SK-N-MC (cell line): ENCODE measurements at regions not wholly inside any gene's neighbourhood (a gene's known extent, or its start where the extent isn't known, plus 50 kb on each side); places are given as distances from the start of the nearest gene placed in this dataset.

Source experiments
- EZH2 ChIP-seq: fragments of 200-600 bp; sonication (generic); IDR thresholded peaks from one replicate; pipeline ENCODE4 v1.6.1; 2017; ENCODE audit warnings: antibody characterized with exemption
- FOXP2 ChIP-seq: optimal IDR thresholded peaks from 2 replicates; pipeline ENCODE3; 2011; ENCODE audit warnings: mild to moderate bottlenecking, moderate library complexity; ENCODE audit not compliant: insufficient read depth; ENCODE audit errors: extremely low read length, control extremely low read depth
- POLR2AphosphoS5 ChIP-seq: IDR thresholded peaks from 2 replicates; pipeline ENCODE4 v1.6.1; 2012; ENCODE audit warnings: mild to moderate bottlenecking, low read depth, low read length, borderline replicate concordance

DNA sequence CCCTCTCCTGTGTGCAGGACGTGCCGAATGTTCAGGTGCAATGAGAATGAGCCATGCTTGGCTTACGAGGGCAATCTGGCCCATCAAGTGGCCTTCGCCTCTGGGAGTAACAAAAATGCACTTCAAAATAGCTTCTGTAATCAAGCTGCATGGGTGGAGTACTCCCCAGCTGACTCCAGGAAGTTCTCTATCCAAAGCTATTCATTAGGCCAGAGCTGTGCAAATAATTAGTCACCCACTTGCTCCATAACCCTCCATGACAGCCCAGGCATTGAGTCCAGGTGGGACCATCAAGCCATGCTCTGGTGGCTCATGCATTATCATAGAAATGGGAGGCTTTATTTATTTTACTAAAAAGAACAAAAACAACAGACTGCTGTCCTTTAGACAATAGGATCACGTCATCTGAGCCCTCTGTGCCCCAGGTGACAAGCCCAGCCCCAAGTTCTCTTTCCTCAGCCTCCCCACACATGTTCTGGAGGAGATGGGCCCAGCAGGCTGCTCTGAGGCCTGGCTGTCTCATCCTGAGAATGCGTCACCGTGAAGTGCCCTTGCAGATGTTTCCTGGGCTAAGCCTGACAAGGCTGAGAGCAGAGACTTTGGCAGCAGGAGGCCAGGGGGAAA, 244.7 kb downstream of the ETS1 start:
- TF ChIP-seq POLR2AphosphoS5: no peak
- TF ChIP-seq EZH2: no peak
- TF ChIP-seq FOXP2: no peak
